Trophoblast cell (in vitro differentiated cells and primary cell): ENCODE measurements at regions not wholly inside any gene's neighbourhood (a gene's known extent, or its start where the extent isn't known, plus 50 kb on each side); places are given as distances from the start of the nearest gene placed in this dataset.

Experiments
- DNase-seq, 2 donors: peaks; one replicate each; pipeline ENCODE4 v3.0.0-alpha.2; 2016
- H2AFZ ChIP-seq: 2 replicates; pipeline ENCODE4 v1.6.1; 2013; ENCODE audit warnings: low read length, moderate library complexity, mild to moderate bottlenecking; ENCODE audit not compliant: insufficient read depth, poor library complexity
- H2AK5ac ChIP-seq: 2 replicates; pipeline ENCODE4 v1.6.1; 2013; ENCODE audit warnings: mild to moderate bottlenecking, low read length
- H2BK120ac ChIP-seq: 2 replicates; pipeline ENCODE4 v1.6.1; 2013; ENCODE audit warnings: low read length, mild to moderate bottlenecking, moderate library complexity; ENCODE audit not compliant: insufficient read depth, poor library complexity
- H2BK12ac ChIP-seq: 2 replicates; pipeline ENCODE4 v1.6.1; 2013; ENCODE audit warnings: mild to moderate bottlenecking, low read length, moderate library complexity
- H2BK5ac ChIP-seq: 2 replicates; pipeline ENCODE4 v1.6.1; 2013; ENCODE audit warnings: low read length, low read depth, moderate library complexity, mild to moderate bottlenecking; ENCODE audit not compliant: poor library complexity
- H3K14ac ChIP-seq: 2 replicates; pipeline ENCODE4 v1.6.1; 2013; ENCODE audit warnings: mild to moderate bottlenecking, low read length
- H3K18ac ChIP-seq: 2 replicates; pipeline ENCODE4 v1.6.1; 2013; ENCODE audit warnings: mild to moderate bottlenecking, low read length
- H3K23ac ChIP-seq: 2 replicates; pipeline ENCODE4 v1.6.1; 2013; ENCODE audit warnings: low read length
- H3K27ac ChIP-seq: 2 replicates; pipeline ENCODE4 v1.5.1; 2013; ENCODE audit warnings: low read depth, mild to moderate bottlenecking, inconsistent platforms, low read length, moderate library complexity
- H3K27me3 ChIP-seq: 2 replicates; pipeline ENCODE4 v1.6.1; 2013; ENCODE audit warnings: inconsistent platforms, mild to moderate bottlenecking, low read length, moderate library complexity; ENCODE audit not compliant: insufficient read depth
- H3K36me3 ChIP-seq, 2 experiments: 1 replicate in 1 of 2; 2 replicates in 1 of 2; pipeline ENCODE4 v1.6.1; 2013; ENCODE audit warnings: low read length in 2 of 2, mild to moderate bottlenecking in 2 of 2, moderate library complexity in 1 of 2; ENCODE audit not compliant: insufficient read depth in 2 of 2, control insufficient read depth in 1 of 2
- H3K4ac ChIP-seq: 2 replicates; pipeline ENCODE4 v1.6.1; 2013; ENCODE audit warnings: low read depth, mild to moderate bottlenecking, low read length, moderate library complexity
- H3K4me1 ChIP-seq, 2 experiments: 1 replicate in 1 of 2; 2 replicates in 1 of 2; pipeline ENCODE4 v1.6.1; 2013; ENCODE audit warnings: low read length in 2 of 2, mild to moderate bottlenecking in 2 of 2, moderate library complexity in 1 of 2; ENCODE audit not compliant: insufficient read depth in 2 of 2, control insufficient read depth in 1 of 2
- H3K4me2 ChIP-seq: 2 replicates; pipeline ENCODE4 v1.6.1; 2013; ENCODE audit warnings: inconsistent platforms, mild to moderate bottlenecking, low read length, moderate library complexity
- H3K4me3 ChIP-seq: 2 replicates; pipeline ENCODE4 v1.5.1; 2013; ENCODE audit warnings: mild to moderate bottlenecking, low read depth, low read length, inconsistent platforms
- H3K79me1 ChIP-seq: one replicate; pipeline ENCODE4 v1.6.1; 2013; ENCODE audit warnings: low read length
- H3K79me2 ChIP-seq: 2 replicates; pipeline ENCODE4 v1.6.1; 2013; ENCODE audit warnings: low read length, mild to moderate bottlenecking; ENCODE audit not compliant: control insufficient read depth, insufficient read depth, poor library complexity
- H3K9ac ChIP-seq: 2 replicates; pipeline ENCODE4 v1.6.1; 2013; ENCODE audit warnings: mild to moderate bottlenecking, low read length
- H3K9me3 ChIP-seq: 2 replicates; pipeline ENCODE4 v1.6.1; 2013; ENCODE audit warnings: low read depth, mild to moderate bottlenecking, control low read depth, inconsistent platforms, low read length; ENCODE audit not compliant: insufficient read depth
- H4K12ac ChIP-seq: 2 replicates; pipeline ENCODE4 v1.6.1; 2013; ENCODE audit warnings: low read depth, mild to moderate bottlenecking, low read length, moderate library complexity
- H4K8ac ChIP-seq: 2 replicates; pipeline ENCODE4 v1.6.1; 2013; ENCODE audit warnings: low read depth, mild to moderate bottlenecking, low read length, moderate library complexity
- H4K91ac ChIP-seq: one replicate; pipeline ENCODE4 v1.6.1; 2013; ENCODE audit warnings: low read depth, mild to moderate bottlenecking, low read length, moderate library complexity
- WGBS: extraction: QIAGEN DNeasy Blood & Tissue Kit; methylation state at CpG from one replicate; pipeline ENCODE4 v1.1.7; 2013; ENCODE audit warnings: missing lambda C conversion rate; ENCODE audit not compliant: insufficient read length, insufficient coverage; ENCODE audit errors: extremely low coverage; 5-methylcytosine and 5-hydroxymethylcytosine counted together

DNA sequence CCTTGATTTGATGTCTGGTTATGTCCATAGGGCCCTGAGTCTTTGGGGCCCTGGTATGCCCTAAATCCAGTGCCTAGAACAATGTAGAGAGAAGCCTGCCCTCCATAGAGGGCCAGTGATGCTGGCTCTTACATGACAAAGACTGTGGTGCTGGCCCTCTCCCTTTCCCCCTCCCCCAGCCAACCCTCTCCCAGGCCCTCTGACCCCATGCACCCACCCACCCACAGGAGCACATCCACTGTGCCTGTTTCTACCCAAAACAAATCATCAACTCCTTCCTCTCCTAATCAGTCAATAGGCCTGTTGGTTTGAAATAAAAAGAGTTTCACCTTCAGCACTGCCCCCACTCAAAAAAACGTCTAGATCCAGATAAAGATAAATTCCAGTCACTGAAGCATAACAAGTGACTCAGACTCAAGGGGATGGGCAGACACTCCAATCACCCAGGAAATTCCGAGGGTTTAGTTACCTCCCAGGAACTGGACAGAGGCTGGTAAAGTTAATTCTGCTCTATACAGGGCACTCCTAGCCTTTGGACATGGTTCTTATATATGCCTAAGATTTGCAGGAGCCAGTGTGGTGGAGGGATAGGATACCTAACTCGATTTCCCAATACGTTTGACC is 144.8 kb upstream of the VANGL1 start:
- peaks cover 8% of the 10 kb centered on the region for H3K79me1 ChIP-seq
- H4K8ac ChIP-seq: no peak overlapping the region
- peak overlapping the region; percentile 53 for H4K91ac ChIP-seq
- WGBS: no CpG with 5 or more reads among the region's 4 CpGs
- H2BK120ac ChIP-seq: peak overlapping the region; percentile 10
- no peaks in the 10 kb centered on the region for H3K9me3 ChIP-seq
- H3K36me3 ChIP-seq: no peaks in the 10 kb centered on the region
- H3K9ac ChIP-seq: no peak overlapping the region
- no peak overlapping the region for H3K4ac ChIP-seq
- H4K12ac ChIP-seq: no peak overlapping the region
- H2BK5ac ChIP-seq: no peak overlapping the region
- peak overlapping the region; percentile 21 for H3K27ac ChIP-seq
- no peak overlapping the region for H3K4me3 ChIP-seq
- H2AFZ ChIP-seq: no peak overlapping the region
- DNase-seq: peak; percentile 53 to 79
- H3K4me2 ChIP-seq: no peak overlapping the region
- peak overlapping the region; percentile 92 for H2BK12ac ChIP-seq
- no peaks in the 10 kb centered on the region for H3K79me2 ChIP-seq
- peaks cover 10 to 19% of the 10 kb centered on the region in 2 experiments for H3K4me1 ChIP-seq
- peak overlapping the region; percentile 5 for H3K18ac ChIP-seq
- H3K14ac ChIP-seq: peak overlapping the region; percentile 79
- H3K27me3 ChIP-seq: no peaks in the 10 kb centered on the region
- no peak overlapping the region for H2AK5ac ChIP-seq
- no peak overlapping the region for H3K23ac ChIP-seq

DNA sequence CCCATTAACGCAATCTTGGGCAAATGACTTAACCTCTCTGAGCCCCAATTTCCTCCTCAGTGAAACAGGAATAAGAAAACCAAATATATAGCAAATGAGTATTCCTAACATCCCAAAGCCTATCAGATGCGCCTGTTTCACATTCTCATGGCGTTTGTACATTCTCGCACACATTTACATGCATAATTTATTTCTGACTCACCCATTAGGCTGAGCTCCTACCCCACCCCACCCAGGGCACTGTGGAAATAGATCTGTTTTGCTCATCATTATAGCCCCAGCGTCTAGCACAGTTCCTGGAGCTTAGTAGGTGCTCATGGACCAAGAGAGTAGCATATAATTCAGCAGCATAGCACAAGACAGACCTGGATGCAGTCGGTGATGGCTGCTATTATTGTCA is 146.1 kb upstream of the VANGL1 start:
- no peak overlapping the region for H4K12ac ChIP-seq
- H3K4me1 ChIP-seq: peaks cover 10 to 19% of the 10 kb centered on the region in 2 experiments
- no CpG with 5 or more reads among the region's 6 CpGs for WGBS
- H4K91ac ChIP-seq: no peak overlapping the region
- H2AFZ ChIP-seq: no peak overlapping the region
- H3K27me3 ChIP-seq: no peaks in the 10 kb centered on the region
- H2BK12ac ChIP-seq: no peak overlapping the region
- no peak overlapping the region for H2AK5ac ChIP-seq
- H3K4me2 ChIP-seq: no peak overlapping the region
- H3K36me3 ChIP-seq: no peaks in the 10 kb centered on the region
- H3K27ac ChIP-seq: no peak overlapping the region
- H3K4ac ChIP-seq: no peak overlapping the region
- H3K79me1 ChIP-seq: peaks cover 8% of the 10 kb centered on the region
- H3K9ac ChIP-seq: no peak overlapping the region
- H2BK120ac ChIP-seq: no peak overlapping the region
- no peak overlapping the region for H3K18ac ChIP-seq
- no peaks in the 10 kb centered on the region for H3K9me3 ChIP-seq
- H3K79me2 ChIP-seq: no peaks in the 10 kb centered on the region
- H3K23ac ChIP-seq: no peak overlapping the region
- H3K14ac ChIP-seq: no peak overlapping the region
- H2BK5ac ChIP-seq: no peak overlapping the region
- DNase-seq: peak; percentile 42 to 64
- H3K4me3 ChIP-seq: no peak overlapping the region
- H4K8ac ChIP-seq: no peak overlapping the region

DNA sequence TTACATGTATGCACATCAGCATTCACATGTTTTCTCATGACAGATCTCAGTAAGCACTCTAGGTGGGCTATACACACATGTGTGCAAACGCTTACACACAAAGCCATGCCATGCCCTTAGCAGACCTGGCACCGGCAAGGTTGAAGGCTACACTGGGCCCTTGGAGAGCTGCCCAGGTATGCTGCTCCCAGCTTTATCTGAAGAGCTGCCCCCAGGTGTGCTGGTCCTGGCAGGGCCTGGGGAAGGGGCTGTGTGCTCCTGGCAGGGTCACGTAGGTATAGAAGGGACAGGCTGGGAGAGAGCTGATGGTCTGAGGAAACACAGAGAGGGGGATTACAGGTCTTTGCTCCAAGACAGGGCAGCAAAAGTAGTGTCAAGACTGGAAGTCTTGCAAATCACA is 146.7 kb upstream of the VANGL1 start:
- Histone ChIP-seq H3K18ac (no peak overlapping the region), H3K4ac (no peak overlapping the region), H4K12ac (no peak overlapping the region), H2AFZ (no peak overlapping the region), H3K9ac (no peak overlapping the region), H3K79me1 (peaks cover 8% of the 10 kb centered on the region), H3K4me2 (no peak overlapping the region), H3K79me2 (no peaks in the 10 kb centered on the region), H3K27ac (no peak overlapping the region), H3K27me3 (no peaks in the 10 kb centered on the region), H3K14ac (no peak overlapping the region), H4K8ac (no peak overlapping the region), H3K23ac (no peak overlapping the region), H4K91ac (no peak overlapping the region), H3K36me3 (no peaks in the 10 kb centered on the region), H3K4me3 (no peak overlapping the region), H3K9me3 (no peaks in the 10 kb centered on the region), H2AK5ac (peak overlapping the region; percentile 11), H2BK12ac (no peak overlapping the region), H2BK5ac (no peak overlapping the region), H2BK120ac (no peak overlapping the region), H3K4me1 (peaks cover 10 to 19% of the 10 kb centered on the region in 2 experiments)
- WGBS: no CpG with 5 or more reads among the region's 3 CpGs
- no peak for DNase-seq

DNA sequence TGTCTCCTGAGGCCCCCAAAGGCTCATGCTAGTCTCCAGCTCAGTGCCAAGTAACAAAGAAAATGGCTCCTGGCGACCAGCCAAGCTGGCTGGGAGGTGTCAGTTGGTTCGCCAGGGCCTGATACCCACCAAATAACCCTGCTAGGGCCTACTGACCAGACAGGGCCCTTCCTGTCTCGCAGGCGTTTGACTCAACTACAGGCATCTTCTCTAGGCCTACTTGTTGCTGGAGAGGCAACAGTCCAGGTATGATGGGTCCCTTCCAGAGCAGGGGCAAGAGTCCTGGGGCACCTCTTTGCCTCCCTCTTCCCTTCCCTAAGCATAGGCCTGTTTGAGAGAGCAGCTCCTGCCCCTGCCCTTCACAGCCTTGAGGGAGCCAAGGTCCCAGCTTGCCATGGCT is 147.9 kb upstream of the VANGL1 start:
- no peak overlapping the region for H3K9ac ChIP-seq
- no peak overlapping the region for H3K4me2 ChIP-seq
- no peak overlapping the region for H3K4me3 ChIP-seq
- no peak overlapping the region for H4K12ac ChIP-seq
- no peak for DNase-seq
- H3K27ac ChIP-seq: no peak overlapping the region
- H3K14ac ChIP-seq: no peak overlapping the region
- no peaks in the 10 kb centered on the region for H3K36me3 ChIP-seq
- H2AFZ ChIP-seq: no peak overlapping the region
- H2AK5ac ChIP-seq: no peak overlapping the region
- no peaks in the 10 kb centered on the region for H3K27me3 ChIP-seq
- no peaks in the 10 kb centered on the region for H3K9me3 ChIP-seq
- no CpG with 5 or more reads among the region's 4 CpGs for WGBS
- peaks cover 10 to 19% of the 10 kb centered on the region in 2 experiments for H3K4me1 ChIP-seq
- H3K79me1 ChIP-seq: peaks cover 8% of the 10 kb centered on the region
- H4K8ac ChIP-seq: no peak overlapping the region
- no peak overlapping the region for H4K91ac ChIP-seq
- H3K4ac ChIP-seq: no peak overlapping the region
- H2BK12ac ChIP-seq: no peak overlapping the region
- no peak overlapping the region for H3K18ac ChIP-seq
- no peak overlapping the region for H2BK5ac ChIP-seq
- no peak overlapping the region for H2BK120ac ChIP-seq
- no peaks in the 10 kb centered on the region for H3K79me2 ChIP-seq
- H3K23ac ChIP-seq: no peak overlapping the region
